H1 (cell line): ENCODE measurements at regions not wholly inside any gene's neighbourhood (a gene's known extent, or its start where the extent isn't known, plus 50 kb on each side); places are given as distances from the start of the nearest gene placed in this dataset.

Experiments used
- SIX5 ChIP-seq: IDR thresholded peaks from 2 replicates; pipeline ENCODE4 v1.6.1; 2011; ENCODE audit warnings: mild to moderate bottlenecking, low read depth, low read length

- no peak for TF ChIP-seq SIX5
Measured at GRCh38 chr15:91635080-91635479, 218.4 kb upstream of the SLCO3A1 start (continued).
